HCT116 (cell line): ENCODE measurements at regions not wholly inside any gene's neighbourhood (a gene's known extent, or its start where the extent isn't known, plus 50 kb on each side); places are given as distances from the start of the nearest gene placed in this dataset.

ENCODE experiments used
- ATAC-seq: fragments of 200-7000 bp; cut with Tn5 transposase; 2 replicates; pipeline ENCODE4 v1.9.1; 2020; ENCODE audit warnings: mild to moderate bottlenecking, moderate library complexity
- BruUV-seq: library from RNA; stranded (reverse); fragments of 400-500 nt; replicated peaks from 2 replicates; lab custom pipeline; 2021; lab: Mats Ljungman, UMichigan
- CTCF ChIA-PET: fragments of 300-600 bp; sonication (Branson Sonifier 250); formaldehyde crosslinking; loops from one replicate; lab custom pipeline; 2021; ENCODE audit warnings: antibody characterized with exemption; lab: Charles Lee
- POLR2A ChIA-PET: fragments of 300-600, 350-600 bp; sonication (Branson Sonifier 250); formaldehyde crosslinking; loops from one replicate; lab custom pipeline; 2021; ENCODE audit warnings: antibody characterized with exemption; lab: Charles Lee
- RAD21 ChIA-PET, 2 experiments: fragments of 300-600 bp; sonication (Branson Sonifier 250); formaldehyde crosslinking; loops; one replicate each; lab custom pipeline; 2023; ENCODE audit warnings: low total read pairs in 2 of 2; ENCODE audit not compliant: uncharacterized antibody in 2 of 2, unreplicated experiment in 2 of 2, low non-redundant PET in 1 of 2; lab: Charles Lee
- DNase-seq: peaks from one replicate; pipeline ENCODE4 v3.0.0-alpha.2; 2010; ENCODE audit warnings: low read depth, low spot score
- H2AFZ ChIP-seq: fragments of 200-600 bp; shearing (Covaris generic), sonication (generic); 2 replicates; pipeline ENCODE4 v1.6.1; 2017; ENCODE audit warnings: low read depth, mixed run types, mixed read lengths, antibody characterized with exemption, low read length; ENCODE audit not compliant: poor library complexity, severe bottlenecking
- H3K27ac ChIP-seq: 2 replicates; pipeline ENCODE4 v1.5.1; 2012; ENCODE audit warnings: low read depth, low read length
- H3K27me3 ChIP-seq: fragments of 200-600 bp; sonication (generic); 2 replicates; pipeline ENCODE4 v1.6.1; 2016; ENCODE audit warnings: mixed run types, low read length, mixed read lengths; ENCODE audit not compliant: insufficient read depth
- H3K36me3 ChIP-seq, 2 experiments: fragments of 200-500 bp in 1 of 2; fragments of 200-600 bp in 1 of 2; sonication (Bioruptor generic) in 1 of 2; sonication (generic) in 1 of 2; 2 replicates each; pipeline versions ENCODE4 v1.5.1 to v1.6.1; 2014 to 2016; ENCODE audit warnings: low read length in 2 of 2, inconsistent platforms in 1 of 2, mixed read lengths in 1 of 2, mixed run types in 1 of 2; ENCODE audit not compliant: insufficient read depth in 2 of 2, control insufficient read depth in 1 of 2
- H3K4me1 ChIP-seq, 2 experiments: fragments of 200-600 bp in 1 of 2; sonication (generic) in 1 of 2; 2 replicates each; pipeline versions ENCODE4 v1.5.1 to v1.6.1; 2012 to 2017; ENCODE audit warnings: low read length in 2 of 2, inconsistent platforms in 1 of 2, mild to moderate bottlenecking in 1 of 2, mixed read lengths in 1 of 2, mixed run types in 1 of 2, moderate library complexity in 1 of 2; ENCODE audit not compliant: insufficient read depth in 2 of 2, control insufficient read depth in 1 of 2
- H3K4me2 ChIP-seq: fragments of 200-600 bp; sonication (generic); 2 replicates; pipeline ENCODE4 v1.6.1; 2017; ENCODE audit warnings: mixed run types, low read length, mixed read lengths
- H3K4me3 ChIP-seq, 2 experiments: fragments of 200-600 bp in 1 of 2; sonication (generic) in 1 of 2; replicated peaks in 1 of 2; 2 replicates each; pipeline ENCODE4 v1.5.1; 2011 to 2016; ENCODE audit warnings: low read length in 2 of 2, control low read depth in 1 of 2, low read depth in 1 of 2, mild to moderate bottlenecking in 1 of 2, mixed read lengths in 1 of 2, mixed run types in 1 of 2
- H3K79me2 ChIP-seq: fragments of 200-600 bp; sonication (generic); 2 replicates; pipeline ENCODE4 v1.6.1; 2017; ENCODE audit warnings: mild to moderate bottlenecking, mixed run types, low read length, moderate library complexity, mixed read lengths; ENCODE audit not compliant: insufficient read depth
- H3K9ac ChIP-seq: fragments of 200-600 bp; sonication (generic); 2 replicates; pipeline ENCODE4 v1.6.1; 2016; ENCODE audit warnings: low read length, mixed read lengths
- H3K9me2 ChIP-seq: fragments of 200-600 bp; sonication (generic), shearing (Covaris generic); 2 replicates; pipeline ENCODE4 v1.6.1; 2017; ENCODE audit warnings: mixed run types, mild to moderate bottlenecking, moderate library complexity; ENCODE audit not compliant: insufficient read depth
- H3K9me3 ChIP-seq, 2 experiments: fragments of 200-500 bp in 1 of 2; fragments of 200-600 bp in 1 of 2; sonication (Bioruptor generic) in 1 of 2; sonication (generic) in 1 of 2; 2 replicates each; pipeline ENCODE4 v1.6.1; 2014 to 2017; ENCODE audit warnings: low read length in 2 of 2, mixed read lengths in 2 of 2, inconsistent platforms in 1 of 2, low read depth in 1 of 2, mild to moderate bottlenecking in 1 of 2, mixed run types in 1 of 2, moderate library complexity in 1 of 2; ENCODE audit not compliant: control insufficient read depth in 1 of 2, insufficient read depth in 1 of 2
- H4K20me1 ChIP-seq: fragments of 200-600 bp; sonication (generic), shearing (Covaris generic); 2 replicates; pipeline ENCODE4 v1.6.1; 2017; ENCODE audit warnings: mixed run types, mild to moderate bottlenecking, moderate library complexity; ENCODE audit not compliant: insufficient read depth
- ATF3 ChIP-seq: IDR thresholded peaks from 2 replicates; pipeline ENCODE4 v1.6.1; 2012
- ELF1 ChIP-seq: IDR thresholded peaks from 2 replicates; pipeline ENCODE4 v1.6.1; 2012; ENCODE audit warnings: low read depth, borderline replicate concordance
- EZH2 ChIP-seq: fragments of 200-600 bp; sonication (generic); IDR thresholded peaks from 2 replicates; pipeline ENCODE4 v1.6.1; 2017; ENCODE audit warnings: antibody characterized with exemption, mixed run types
- EZH2phosphoT487 ChIP-seq: fragments of 200-600 bp; IDR thresholded peaks from 2 replicates; pipeline ENCODE4 v1.6.1; 2018; ENCODE audit warnings: antibody characterized with exemption, borderline replicate concordance
- MAX ChIP-seq: IDR thresholded peaks from 2 replicates; pipeline ENCODE4 v1.6.1; 2012
- POLR2A ChIP-seq: IDR thresholded peaks from 2 replicates; pipeline ENCODE4 v1.7.0; 2011; ENCODE audit warnings: borderline replicate concordance; ENCODE audit not compliant: insufficient read depth, insufficient read length; ENCODE audit errors: extremely low read depth
- POLR2AphosphoS5 ChIP-seq: IDR thresholded peaks from 2 replicates; pipeline ENCODE4 v1.6.1; 2011; ENCODE audit warnings: mild to moderate bottlenecking, low read depth, low read length, moderate library complexity
- RAD21 ChIP-seq: IDR thresholded peaks from 2 replicates; pipeline ENCODE4 v1.6.1; 2012; ENCODE audit warnings: low read depth, mild to moderate bottlenecking
- SP1 ChIP-seq: IDR thresholded peaks from 2 replicates; pipeline ENCODE4 v1.6.1; 2012; ENCODE audit warnings: low read depth
- SRF ChIP-seq: IDR thresholded peaks from 2 replicates; pipeline ENCODE4 v1.6.1; 2012; ENCODE audit warnings: low read depth
- YY1 ChIP-seq: IDR thresholded peaks from 2 replicates; pipeline ENCODE4 v1.6.1; 2011; ENCODE audit warnings: low read length, low read depth, moderate library complexity, mild to moderate bottlenecking; ENCODE audit not compliant: insufficient replicate concordance; ENCODE audit errors: extremely low read depth
- ZFX ChIP-seq: fragments of 450-650 bp; IDR thresholded peaks from 2 replicates; pipeline ENCODE4 v1.6.1; 2017
- ZNF274 ChIP-seq: fragments of 200-500 bp; sonication (Bioruptor generic); IDR thresholded peaks from 2 replicates; pipeline ENCODE4 v1.6.1; 2014; ENCODE audit warnings: mild to moderate bottlenecking, low read depth, low read length, inconsistent platforms
- intact Hi-C: fragments of 100-400 bp; cut with micrococcal nuclease; formaldehyde crosslinking; loops from 2 replicates; pipeline ENCODE4 v1.10.0; 2022
- TF ChIP-seq, protein P1 (sequence below), 3 experiments: fragments of 200-600 bp in 1 of 3; sonication (generic) in 1 of 3; IDR thresholded peaks in 2 of 3; conservative IDR thresholded peaks in 1 of 3; 2 replicates each; pipeline ENCODE4 v1.5.1; 2012 to 2017; ENCODE audit warnings: low read depth in 2 of 3, low read length in 2 of 3, antibody characterized with exemption in 1 of 3, borderline replicate concordance in 1 of 3, control low read depth in 1 of 3, mild to moderate bottlenecking in 1 of 3, mixed read lengths in 1 of 3, mixed run types in 1 of 3, moderate library complexity in 1 of 3; ENCODE audit not compliant: insufficient read depth in 1 of 3
- TF ChIP-seq, protein P2 (sequence below): IDR thresholded peaks from 2 replicates; pipeline ENCODE4 v1.6.1; 2011; ENCODE audit warnings: mild to moderate bottlenecking, low read length, moderate library complexity; ENCODE audit not compliant: insufficient replicate concordance; ENCODE audit errors: extremely low read depth

GRCh38 chr18:77632758-77633157 is 383.1 kb downstream of the GALR1 start:
- no peaks in the 10 kb centered on the region for H4K20me1 ChIP-seq
- H3K4me1 ChIP-seq = no peaks in the 10 kb centered on the region
- no peak for DNase-seq
- ATAC-seq = no peak
- H3K9me2 ChIP-seq = no peaks in the 10 kb centered on the region
- H3K27ac ChIP-seq = no peak overlapping the region
- no peaks in the 10 kb centered on the region for H3K36me3 ChIP-seq
- no TSS peak for BruUV-seq
- no peak for TF ChIP-seq YY1
- no peak for TF ChIP-seq ELF1
- no peak for TF ChIP-seq POLR2A
- no peak for TF ChIP-seq EZH2phosphoT487
- TF ChIP-seq ATF3 = no peak
- TF ChIP-seq SP1 = no peak
- no peak for TF ChIP-seq RAD21
- TF ChIP-seq POLR2AphosphoS5 = no peak
- TF ChIP-seq, protein P1, sequence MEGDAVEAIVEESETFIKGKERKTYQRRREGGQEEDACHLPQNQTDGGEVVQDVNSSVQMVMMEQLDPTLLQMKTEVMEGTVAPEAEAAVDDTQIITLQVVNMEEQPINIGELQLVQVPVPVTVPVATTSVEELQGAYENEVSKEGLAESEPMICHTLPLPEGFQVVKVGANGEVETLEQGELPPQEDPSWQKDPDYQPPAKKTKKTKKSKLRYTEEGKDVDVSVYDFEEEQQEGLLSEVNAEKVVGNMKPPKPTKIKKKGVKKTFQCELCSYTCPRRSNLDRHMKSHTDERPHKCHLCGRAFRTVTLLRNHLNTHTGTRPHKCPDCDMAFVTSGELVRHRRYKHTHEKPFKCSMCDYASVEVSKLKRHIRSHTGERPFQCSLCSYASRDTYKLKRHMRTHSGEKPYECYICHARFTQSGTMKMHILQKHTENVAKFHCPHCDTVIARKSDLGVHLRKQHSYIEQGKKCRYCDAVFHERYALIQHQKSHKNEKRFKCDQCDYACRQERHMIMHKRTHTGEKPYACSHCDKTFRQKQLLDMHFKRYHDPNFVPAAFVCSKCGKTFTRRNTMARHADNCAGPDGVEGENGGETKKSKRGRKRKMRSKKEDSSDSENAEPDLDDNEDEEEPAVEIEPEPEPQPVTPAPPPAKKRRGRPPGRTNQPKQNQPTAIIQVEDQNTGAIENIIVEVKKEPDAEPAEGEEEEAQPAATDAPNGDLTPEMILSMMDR (IDR thresholded peaks at IDR 0.05 in 2 of 3, conservative IDR thresholded peaks at IDR 0.05 in 1 of 3; ENCODE audit: borderline replicate concordance in 1 of 3, insufficient read depth in 1 of 3, low read depth in 2 of 3, low read length in 2 of 3) = no peak
- TF ChIP-seq, protein P2, sequence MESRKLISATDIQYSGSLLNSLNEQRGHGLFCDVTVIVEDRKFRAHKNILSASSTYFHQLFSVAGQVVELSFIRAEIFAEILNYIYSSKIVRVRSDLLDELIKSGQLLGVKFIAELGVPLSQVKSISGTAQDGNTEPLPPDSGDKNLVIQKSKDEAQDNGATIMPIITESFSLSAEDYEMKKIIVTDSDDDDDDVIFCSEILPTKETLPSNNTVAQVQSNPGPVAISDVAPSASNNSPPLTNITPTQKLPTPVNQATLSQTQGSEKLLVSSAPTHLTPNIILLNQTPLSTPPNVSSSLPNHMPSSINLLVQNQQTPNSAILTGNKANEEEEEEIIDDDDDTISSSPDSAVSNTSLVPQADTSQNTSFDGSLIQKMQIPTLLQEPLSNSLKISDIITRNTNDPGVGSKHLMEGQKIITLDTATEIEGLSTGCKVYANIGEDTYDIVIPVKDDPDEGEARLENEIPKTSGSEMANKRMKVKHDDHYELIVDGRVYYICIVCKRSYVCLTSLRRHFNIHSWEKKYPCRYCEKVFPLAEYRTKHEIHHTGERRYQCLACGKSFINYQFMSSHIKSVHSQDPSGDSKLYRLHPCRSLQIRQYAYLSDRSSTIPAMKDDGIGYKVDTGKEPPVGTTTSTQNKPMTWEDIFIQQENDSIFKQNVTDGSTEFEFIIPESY = no peak
- no peak for TF ChIP-seq SRF
- TF ChIP-seq ZNF274 = no peak
- TF ChIP-seq MAX = no peak
- TF ChIP-seq ZFX = no peak
- TF ChIP-seq EZH2 = no peak
- intact Hi-C loops = no loop called here
- H3K9ac ChIP-seq = no peak overlapping the region
- RAD21 ChIA-PET = no interaction called here
- H3K4me3 ChIP-seq = no peak overlapping the region
- CTCF ChIA-PET = no interaction called here
- H3K79me2 ChIP-seq = no peaks in the 10 kb centered on the region
- H2AFZ ChIP-seq = no peak overlapping the region
- H3K4me2 ChIP-seq = no peak overlapping the region
- peaks cover 0 to 18% of the 10 kb centered on the region in 2 experiments; a peak in 2 of 4 replicates for H3K9me3 ChIP-seq
- H3K27me3 ChIP-seq = no peaks in the 10 kb centered on the region
- POLR2A ChIA-PET = no interaction called here
